ENCODE measurements at regions not wholly inside any gene's neighbourhood (a gene's known extent, or its start where the extent isn't known, plus 50 kb on each side); places are given as distances from the start of the nearest gene placed in this dataset.

- no peak for TF ChIP-seq CTCF (IDR thresholded peaks at IDR 0.05)
- TF ChIP-seq EP300 (IDR thresholded peaks at IDR 0.05) = no peak
Observed at GRCh38 chr7:71021131-71021530, 110.8 kb upstream of the GALNT17 start.
